ENCODE measurements at regions not wholly inside any gene's neighbourhood (a gene's known extent, or its start where the extent isn't known, plus 50 kb on each side); places are given as distances from the start of the nearest gene placed in this dataset.

DNA sequence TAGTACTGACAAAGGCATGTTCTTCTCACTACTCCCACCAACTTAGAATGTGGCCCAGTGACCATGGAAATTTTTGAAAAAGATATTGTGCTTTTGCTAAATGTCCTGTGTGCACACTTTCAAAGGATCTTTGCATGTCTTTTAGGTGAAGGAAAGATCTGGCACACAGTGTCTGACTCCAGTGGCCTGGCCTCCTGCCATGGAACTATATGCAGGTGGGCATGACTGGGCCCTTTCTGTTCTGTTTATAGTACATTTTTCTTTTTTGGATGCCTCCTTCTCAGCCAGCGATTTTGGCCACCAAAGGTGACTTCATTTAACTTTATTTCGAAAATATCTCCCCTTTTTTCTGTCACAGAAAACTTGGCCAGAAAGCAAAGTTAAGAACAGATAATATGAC, 999.7 kb upstream of the PIK3C3 start:
- no peak for FAIRE-seq
- H3K27ac ChIP-seq (ENCODE audit: insufficient read depth, low read depth, low read length), result no peak overlapping the region
- H4K20me1 ChIP-seq (replicated peaks; ENCODE audit: control insufficient read depth, extremely low read depth, insufficient read depth, low read length), result no peaks in the 10 kb centered on the region
- CTCF ChIA-PET, result no interaction called here
- intact Hi-C loops (cut with micrococcal nuclease) (no loop called here), dilution Hi-C loops (cut with MboI; ENCODE audit: extremely low pct_ligation_motif_present, low sequenced_read_pairs) (no loop called here)
- no peaks in the 10 kb centered on the region for H3K27me3 ChIP-seq (ENCODE audit: control insufficient read depth in 2 of 2, insufficient read depth in 2 of 2, low read length in 2 of 2)
- H3K9me3 ChIP-seq (replicated peaks; ENCODE audit: control insufficient read depth, insufficient read depth, low read length), result peaks cover 2% of the 10 kb centered on the region
- POLR2A ChIA-PET, result no interaction called here
- H2AFZ ChIP-seq (ENCODE audit: low read depth, low read length), result no peak overlapping the region
- H3K4me2 ChIP-seq (ENCODE audit: insufficient read depth, low read length), result no peak overlapping the region
- no peaks in the 10 kb centered on the region for H3K4me1 ChIP-seq (ENCODE audit: control insufficient read depth, extremely low read depth, insufficient read depth, low read length)
- no peak overlapping the region for H3K4me3 ChIP-seq (replicated peaks in 1 of 3; ENCODE audit: insufficient read depth in 1 of 3, low read depth in 1 of 3, low read length in 3 of 3)
- H3K9me1 ChIP-seq (replicated peaks; ENCODE audit: control insufficient read depth, extremely low read depth, insufficient read depth, low read length), result no peaks in the 10 kb centered on the region
- H3K9ac ChIP-seq (replicated peaks; ENCODE audit: extremely low read depth, insufficient read depth, low read length), result no peak overlapping the region
- H3K79me2 ChIP-seq (ENCODE audit: control insufficient read depth, insufficient read depth, low read length), result no peaks in the 10 kb centered on the region
- H3K36me3 ChIP-seq (ENCODE audit: control insufficient read depth in 2 of 2, extremely low read depth in 1 of 2, insufficient read depth in 2 of 2, low read length in 2 of 2), result no peaks in the 10 kb centered on the region
- DNase-seq (ENCODE audit: low read depth, low spot score), result no peak
- no TSS peak for BruUV-seq (replicated peaks)
- TF ChIP-seq, protein P1, sequence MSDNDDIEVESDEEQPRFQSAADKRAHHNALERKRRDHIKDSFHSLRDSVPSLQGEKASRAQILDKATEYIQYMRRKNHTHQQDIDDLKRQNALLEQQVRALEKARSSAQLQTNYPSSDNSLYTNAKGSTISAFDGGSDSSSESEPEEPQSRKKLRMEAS (IDR thresholded peaks at IDR 0.05; ENCODE audit: insufficient read depth, insufficient read length), result no peak
- no peak for TF ChIP-seq MYC (IDR thresholded peaks at IDR 0.05; ENCODE audit: low read depth, low read length)
- no peak for TF ChIP-seq POLR2A (IDR thresholded peaks at IDR 0.05; ENCODE audit: low read depth, low read length)
- no peak for TF ChIP-seq POLR2AphosphoS5 (IDR thresholded peaks at IDR 0.05; ENCODE audit: insufficient read depth, low read depth, low read length)
- TF ChIP-seq FOS (IDR thresholded peaks at IDR 0.05; ENCODE audit: borderline replicate concordance, insufficient read depth, low read length), result no peak
- no peak for TF ChIP-seq EZH2 (IDR thresholded peaks at IDR 0.05; ENCODE audit: borderline replicate concordance, low read depth, low read length, severe bottlenecking)
- no peak for TF ChIP-seq JUN (IDR thresholded peaks at IDR 0.05; ENCODE audit: borderline replicate concordance, insufficient read depth, insufficient read length, low read depth)

DNA sequence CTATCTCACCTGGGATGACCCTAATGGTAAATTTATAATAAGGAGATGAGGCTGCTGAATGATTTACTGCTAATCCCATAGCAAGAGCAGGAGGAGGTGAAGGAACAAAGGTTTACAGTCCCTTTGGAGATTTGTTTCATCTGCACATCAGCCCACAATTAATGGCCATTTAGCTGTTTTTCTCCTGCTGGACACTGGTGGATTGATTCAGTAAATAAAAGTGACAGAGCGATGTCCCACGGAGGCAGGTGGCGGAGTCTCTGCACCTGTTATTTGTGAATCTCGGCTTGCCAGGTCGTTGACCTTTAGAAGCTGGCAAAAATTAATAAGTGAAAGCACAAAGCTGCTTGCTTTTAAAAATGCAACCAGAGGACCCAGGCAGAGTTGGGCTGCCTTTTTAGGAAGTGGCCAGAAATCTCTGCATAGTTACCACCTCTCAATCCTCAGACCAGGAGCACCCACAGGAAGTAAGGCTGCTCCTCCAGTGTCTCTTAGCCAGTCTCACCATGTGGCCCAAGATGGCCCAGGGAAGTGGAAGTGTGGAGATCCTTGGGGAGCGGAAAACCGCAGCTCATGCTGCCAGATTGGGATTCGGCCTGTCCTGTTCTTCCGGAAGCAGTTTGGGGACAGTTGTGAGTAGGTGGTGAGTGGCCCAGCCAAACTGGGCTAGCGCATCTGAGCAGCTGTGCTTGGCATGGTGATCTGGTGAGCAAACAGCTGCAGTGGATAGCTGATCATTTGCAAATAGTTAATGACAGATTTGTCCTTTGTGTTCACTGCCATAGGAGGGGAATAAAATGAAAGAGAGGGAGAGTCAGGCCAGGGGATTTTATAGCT, 1005.7 kb upstream of the PIK3C3 start:
- Histone ChIP-seq H3K9me1 (replicated peaks; ENCODE audit: control insufficient read depth, extremely low read depth, insufficient read depth, low read length) (no peaks in the 10 kb centered on the region), H3K27me3 (ENCODE audit: control insufficient read depth in 2 of 2, insufficient read depth in 2 of 2, low read length in 2 of 2) (no peaks in the 10 kb centered on the region), H3K9me3 (replicated peaks; ENCODE audit: control insufficient read depth, insufficient read depth, low read length) (peaks cover 2% of the 10 kb centered on the region), H2AFZ (ENCODE audit: low read depth, low read length) (no peak overlapping the region), H3K9ac (replicated peaks; ENCODE audit: extremely low read depth, insufficient read depth, low read length) (no peak overlapping the region), H4K20me1 (replicated peaks; ENCODE audit: control insufficient read depth, extremely low read depth, insufficient read depth, low read length) (no peaks in the 10 kb centered on the region), H3K4me2 (ENCODE audit: insufficient read depth, low read length) (no peak overlapping the region), H3K4me3 (replicated peaks in 1 of 3; ENCODE audit: insufficient read depth in 1 of 3, low read depth in 1 of 3, low read length in 3 of 3) (no peak overlapping the region), H3K36me3 (ENCODE audit: control insufficient read depth in 2 of 2, extremely low read depth in 1 of 2, insufficient read depth in 2 of 2, low read length in 2 of 2) (no peaks in the 10 kb centered on the region), H3K4me1 (ENCODE audit: control insufficient read depth, extremely low read depth, insufficient read depth, low read length) (no peaks in the 10 kb centered on the region), H3K27ac (ENCODE audit: insufficient read depth, low read depth, low read length) (no peak overlapping the region), H3K79me2 (ENCODE audit: control insufficient read depth, insufficient read depth, low read length) (no peaks in the 10 kb centered on the region)
- FAIRE-seq (no peak), DNase-seq (ENCODE audit: low read depth, low spot score) (no peak)
- dilution Hi-C loops (cut with MboI; ENCODE audit: extremely low pct_ligation_motif_present, low sequenced_read_pairs) (no loop called here), intact Hi-C loops (cut with micrococcal nuclease) (no loop called here)
- BruUV-seq (replicated peaks), result no TSS peak
- TF ChIP-seq GATA2 (IDR thresholded peaks at IDR 0.05; ENCODE audit: insufficient read depth, insufficient read length, low read depth, low read length) (no peak), EZH2 (IDR thresholded peaks at IDR 0.05; ENCODE audit: borderline replicate concordance, low read depth, low read length, severe bottlenecking) (no peak), MYC (IDR thresholded peaks at IDR 0.05; ENCODE audit: low read depth, low read length) (no peak), JUN (IDR thresholded peaks at IDR 0.05; ENCODE audit: borderline replicate concordance, insufficient read depth, insufficient read length, low read depth) (no peak), POLR2A (IDR thresholded peaks at IDR 0.05; ENCODE audit: low read depth, low read length) (no peak), FOS (IDR thresholded peaks at IDR 0.05; ENCODE audit: borderline replicate concordance, insufficient read depth, low read length) (no peak), POLR2AphosphoS5 (IDR thresholded peaks at IDR 0.05; ENCODE audit: insufficient read depth, low read depth, low read length) (no peak)
- TF ChIP-seq, protein P2, sequence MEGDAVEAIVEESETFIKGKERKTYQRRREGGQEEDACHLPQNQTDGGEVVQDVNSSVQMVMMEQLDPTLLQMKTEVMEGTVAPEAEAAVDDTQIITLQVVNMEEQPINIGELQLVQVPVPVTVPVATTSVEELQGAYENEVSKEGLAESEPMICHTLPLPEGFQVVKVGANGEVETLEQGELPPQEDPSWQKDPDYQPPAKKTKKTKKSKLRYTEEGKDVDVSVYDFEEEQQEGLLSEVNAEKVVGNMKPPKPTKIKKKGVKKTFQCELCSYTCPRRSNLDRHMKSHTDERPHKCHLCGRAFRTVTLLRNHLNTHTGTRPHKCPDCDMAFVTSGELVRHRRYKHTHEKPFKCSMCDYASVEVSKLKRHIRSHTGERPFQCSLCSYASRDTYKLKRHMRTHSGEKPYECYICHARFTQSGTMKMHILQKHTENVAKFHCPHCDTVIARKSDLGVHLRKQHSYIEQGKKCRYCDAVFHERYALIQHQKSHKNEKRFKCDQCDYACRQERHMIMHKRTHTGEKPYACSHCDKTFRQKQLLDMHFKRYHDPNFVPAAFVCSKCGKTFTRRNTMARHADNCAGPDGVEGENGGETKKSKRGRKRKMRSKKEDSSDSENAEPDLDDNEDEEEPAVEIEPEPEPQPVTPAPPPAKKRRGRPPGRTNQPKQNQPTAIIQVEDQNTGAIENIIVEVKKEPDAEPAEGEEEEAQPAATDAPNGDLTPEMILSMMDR (IDR thresholded peaks at IDR 0.05; ENCODE audit: extremely low read depth in 1 of 2, insufficient read depth in 1 of 2, low read depth in 1 of 2, low read length in 2 of 2), result no peak
- TF ChIP-seq, protein P1 (IDR thresholded peaks at IDR 0.05; ENCODE audit: insufficient read depth, insufficient read length), result no peak
- CTCF ChIA-PET, result interaction anchor here (2.0 kb wide), 1 partner anchor 14 kb away, joined by 8 read pairs; no protein-coding TSS in a partner anchor
- POLR2A ChIA-PET, result no interaction called here

Data from endothelial cell of umbilical vein (primary cell).